Activated CD4-positive, alpha-beta T cell treated with anti-CD3 and anti-CD28 coated beads, Interleukin-2, amount 50 U/mL, for 1 hour (primary cell): ENCODE measurements at regions not wholly inside any gene's neighbourhood (a gene's known extent, or its start where the extent isn't known, plus 50 kb on each side); places are given as distances from the start of the nearest gene placed in this dataset.
"Not testable (repeated sequence)": the region's sequence is repeated elsewhere in the genome, so short reads cannot be mapped to it uniquely, and the experiment has no call there.

Experiments
- DNase-seq: peaks from one replicate; pipeline ENCODE4 v3.0.0-alpha.2; 2020

GRCh38 chr4:26048378-26048882 is 134.4 kb downstream of the SMIM20 start:
- no peak for DNase-seq

- no peak for DNase-seq
These were observed 134.9 kb downstream of the SMIM20 start for GRCh38 chr4:26048950-26049349.

- DNase-seq = no peak
These were observed 135.4 kb downstream of the SMIM20 start for GRCh38 chr4:26049447-26049846.

- DNase-seq = no peak
These were observed 136.2 kb downstream of the SMIM20 start for GRCh38 chr4:26050212-26050643.

- DNase-seq = no peak
These were observed 136.7 kb downstream of the SMIM20 start for GRCh38 chr4:26050671-26051070.

- no peak for DNase-seq
These were observed 137.2 kb downstream of the SMIM20 start for GRCh38 chr4:26051240-26051639.

GRCh38 chr4:26052663-26053541 is 138.9 kb downstream of the SMIM20 start:
- DNase-seq = no peak

GRCh38 chr4:26053761-26054160 is 139.7 kb downstream of the SMIM20 start:
- no peak for DNase-seq

- DNase-seq = no peak
These were observed 141.8 kb downstream of the SMIM20 start for GRCh38 chr4:26055855-26056254.

- DNase-seq = no peak
These were observed 142.4 kb downstream of the SMIM20 start for GRCh38 chr4:26056406-26056805.

GRCh38 chr4:26057839-26058238 is 143.8 kb downstream of the SMIM20 start:
- DNase-seq = not testable (repeated sequence)

- DNase-seq = no peak
These were observed 144.5 kb downstream of the SMIM20 start for GRCh38 chr4:26058537-26058936.

GRCh38 chr4:26059391-26060154 is 145.6 kb downstream of the SMIM20 start:
- no peak for DNase-seq

- DNase-seq = no peak
These were observed 146.3 kb downstream of the SMIM20 start for GRCh38 chr4:26060286-26060685.

GRCh38 chr4:26061248-26061986 is 147.4 kb downstream of the SMIM20 start:
- no peak for DNase-seq

- DNase-seq = no peak
These were observed 148.2 kb downstream of the SMIM20 start for GRCh38 chr4:26062215-26062614.

- not testable (repeated sequence) for DNase-seq
These were observed 150.0 kb downstream of the SMIM20 start for GRCh38 chr4:26064009-26064408.

- DNase-seq = no peak
These were observed 151.8 kb downstream of the SMIM20 start for GRCh38 chr4:26065833-26066232.

- no peak for DNase-seq
These were observed 153.0 kb downstream of the SMIM20 start for GRCh38 chr4:26067035-26067434.

- DNase-seq = no peak
These were observed 155.2 kb downstream of the SMIM20 start for GRCh38 chr4:26069218-26069617.

- no peak for DNase-seq
These were observed 157.7 kb downstream of the SMIM20 start for GRCh38 chr4:26071688-26072087.

GRCh38 chr4:26073886-26074560 is 160.0 kb downstream of the SMIM20 start:
- DNase-seq = no peak
